Body of pancreas (tissue), 4 donors: ENCODE measurements at regions not wholly inside any gene's neighbourhood (a gene's known extent, or its start where the extent isn't known, plus 50 kb on each side); places are given as distances from the start of the nearest gene placed in this dataset.

Experiments used
- ATAC-seq: fragments of 150-250 bp; one replicate; pipeline ENCODE4 v1.9.1; 2016
- DNase-seq, 4 donors: peaks; one replicate each; pipeline ENCODE4 v3.0.0-alpha.2; 2019
- H3K27ac ChIP-seq, 4 donors: fragments of 200-600 bp; sonication (generic); 1 replicate in 3 of 4; 2 replicates in 1 of 4; pipeline versions ENCODE4 v1.5.1 to v1.6.1; 2016 to 2019; ENCODE audit warnings: mild to moderate bottlenecking in 1 of 4, mixed read lengths in 1 of 4, moderate library complexity in 1 of 4
- H3K27me3 ChIP-seq, 2 donors: fragments of 200-600 bp; sonication (generic); one replicate each; pipeline ENCODE4 v1.6.0; 2016; ENCODE audit warnings: mild to moderate bottlenecking in 1 of 2
- H3K36me3 ChIP-seq, 2 donors: fragments of 200-600 bp; sonication (generic); replicated peaks in 1 of 2; 2 replicates each; pipeline ENCODE4 v1.5.1; 2016; ENCODE audit warnings: low read depth in 2 of 2; ENCODE audit not compliant: insufficient read depth in 1 of 2
- H3K4me1 ChIP-seq: fragments of 200-600 bp; sonication (generic); one replicate; pipeline ENCODE4 v1.6.0; 2016
- H3K4me3 ChIP-seq, 2 donors: fragments of 200-600 bp; sonication (generic); 1 replicate in 1 of 2; 2 replicates in 1 of 2; pipeline ENCODE4 v1.5.1; 2016 to 2019
- H3K9me3 ChIP-seq, 3 donors: fragments of 200-600 bp; sonication (generic); 1 replicate in 2 of 3; 2 replicates in 1 of 3; pipeline ENCODE4 v1.5.1; 2016
- CTCF ChIP-seq, 7 experiments: fragments of 450-650 bp in 4 of 7; fragments of 200-600 bp in 3 of 7; sonication (generic) in 3 of 7; IDR thresholded peaks; one replicate each; pipeline ENCODE4 v1.5.1; 2016 to 2019; ENCODE audit warnings: antibody characterized with exemption in 7 of 7
- POLR2A ChIP-seq, 3 donors: fragments of 450-650 bp; IDR thresholded peaks; one replicate each; pipeline ENCODE4 v1.6.1; 2016; ENCODE audit warnings: antibody characterized with exemption in 3 of 3, mild to moderate bottlenecking in 2 of 3
- WGBS, 2 donors: methylation state at CpG; one replicate each; pipeline ENCODE4 v1.1.5; 2017; 5-methylcytosine and 5-hydroxymethylcytosine counted together
- intact Hi-C: fragments of 100-400 bp; cut with DNase I; formaldehyde crosslinking; loops from one replicate; pipeline ENCODE4 v1.15.1; 2023

- intact Hi-C loops = no loop called here
- Histone ChIP-seq H3K36me3 (no peaks in the 10 kb centered on the region), H3K9me3 (no peaks in the 10 kb centered on the region), H3K4me1 (no peaks in the 10 kb centered on the region), H3K27me3 (no peaks in the 10 kb centered on the region), H3K27ac (no peak overlapping the region), H3K4me3 (no peak overlapping the region)
- no peak for ATAC-seq
- no peak for TF ChIP-seq POLR2A (IDR thresholded peaks at IDR 0.05)
- no peak for TF ChIP-seq CTCF (IDR thresholded peaks at IDR 0.05)
- no peak for DNase-seq
- 83 to 84% methylated on average over 1 of the region's 1 CpG for WGBS, 2 donors
Observed at GRCh38 chr1:164423136-164423535, 135.8 kb upstream of the PBX1 start.

- no peak for TF ChIP-seq POLR2A (IDR thresholded peaks at IDR 0.05)
- H3K4me3 ChIP-seq = no peak overlapping the region
- H3K27me3 ChIP-seq = no peaks in the 10 kb centered on the region
- ATAC-seq (no peak), DNase-seq (no peak)
- intact Hi-C loops = no loop called here
- 76 to 89% methylated on average over 3 of the region's 3 CpGs for WGBS, 2 donors
- no peaks in the 10 kb centered on the region for H3K9me3 ChIP-seq
- H3K4me1 ChIP-seq = peaks cover 14% of the 10 kb centered on the region
- no peak overlapping the region for H3K27ac ChIP-seq
- no peaks in the 10 kb centered on the region for H3K36me3 ChIP-seq
Observed at GRCh38 chr1:164433141-164433817, 125.7 kb upstream of the PBX1 start.

GRCh38 chr1:164433818-164434170, 125.2 kb upstream of the PBX1 start:
- H3K9me3 ChIP-seq = no peaks in the 10 kb centered on the region

GRCh38 chr1:164440232-164440631, 118.8 kb upstream of the PBX1 start:
- DNase-seq = peak in 3 of 4 donors; percentile 14 to 23 (median 17)
- H3K36me3 ChIP-seq = no peaks in the 10 kb centered on the region
- H3K27me3 ChIP-seq = no peaks in the 10 kb centered on the region
- H3K9me3 ChIP-seq = no peaks in the 10 kb centered on the region
- intact Hi-C loops = no loop called here
- peaks cover 5% of the 10 kb centered on the region for H3K4me1 ChIP-seq
- no peak overlapping the region for H3K27ac ChIP-seq
- no peak overlapping the region for H3K4me3 ChIP-seq
- TF ChIP-seq CTCF (IDR thresholded peaks at IDR 0.05) (peak in 4 of 7 experiments; percentile 41 to 54 (median 44)), POLR2A (IDR thresholded peaks at IDR 0.05) (no peak)
- ATAC-seq = no peak
- WGBS, 2 donors = 83 to 85% methylated on average over 1 of the region's 1 CpG

More at GRCh38 chr1:164433818-164434170, 125.2 kb upstream of the PBX1 start:
- 31 to 41% methylated on average over 1 of the region's 1 CpG for WGBS, 2 donors
- ATAC-seq (no peak), DNase-seq (no peak)
- no peak for TF ChIP-seq CTCF (IDR thresholded peaks at IDR 0.05)
- H3K27me3 ChIP-seq = no peaks in the 10 kb centered on the region
- intact Hi-C loops = no loop called here
- no peaks in the 10 kb centered on the region for H3K36me3 ChIP-seq
- H3K4me1 ChIP-seq = peaks cover 12% of the 10 kb centered on the region
- H3K27ac ChIP-seq = no peak overlapping the region
- no peak overlapping the region for H3K4me3 ChIP-seq

GRCh38 chr1:164443166-164443565, 115.8 kb upstream of the PBX1 start:
- Histone ChIP-seq H3K27ac (no peak overlapping the region), H3K4me3 (no peak overlapping the region), H3K36me3 (no peaks in the 10 kb centered on the region), H3K27me3 (no peaks in the 10 kb centered on the region), H3K9me3 (no peaks in the 10 kb centered on the region), H3K4me1 (peaks cover 5% of the 10 kb centered on the region)
- intact Hi-C loops = no loop called here
- WGBS, 2 donors = 88 to 89% methylated on average over 1 of the region's 1 CpG
- no peak for TF ChIP-seq CTCF (IDR thresholded peaks at IDR 0.05)
- TF ChIP-seq POLR2A (IDR thresholded peaks at IDR 0.05) = no peak
- ATAC-seq (no peak), DNase-seq (no peak)
